Kidney (tissue), 13 donors: ENCODE measurements at regions not wholly inside any gene's neighbourhood (a gene's known extent, or its start where the extent isn't known, plus 50 kb on each side); places are given as distances from the start of the nearest gene placed in this dataset.
A peak's percentile ranks its signal among the peaks of the same experiment; 100 is the strongest.

ENCODE experiments used
- DNase-seq, 5 donors: peaks; one replicate each; pipeline ENCODE4 v3.0.0-alpha.2; 2013 to 2020
- FAIRE-seq: peaks from 2 replicates; lab custom pipeline; 2012; peaks lifted over from hg19 to GRCh38; lab: Jason Lieb, UNC
- H3K27ac ChIP-seq, 2 donors: one replicate each; pipeline ENCODE4 v1.7.0; 2013; ENCODE audit warnings: low read depth in 2 of 2, low read length in 2 of 2, inconsistent platforms in 1 of 2
- H3K27me3 ChIP-seq: one replicate; pipeline ENCODE4 v1.7.1; 2013; ENCODE audit warnings: low read length, inconsistent platforms; ENCODE audit not compliant: control insufficient read depth, insufficient read depth
- H3K36me3 ChIP-seq, 3 donors: one replicate each; pipeline versions ENCODE4 v1.7.0 to v1.7.1; 2013; ENCODE audit warnings: low read length in 3 of 3, control low read depth in 1 of 3, inconsistent platforms in 1 of 3; ENCODE audit not compliant: insufficient read depth in 3 of 3, control insufficient read depth in 2 of 3
- H3K4me1 ChIP-seq, 3 donors: one replicate each; pipeline versions ENCODE4 v1.7.0 to v1.7.1; 2013; ENCODE audit warnings: low read length in 3 of 3, inconsistent platforms in 1 of 3, low read depth in 1 of 3; ENCODE audit not compliant: control insufficient read depth in 2 of 3, insufficient read depth in 2 of 3
- H3K4me3 ChIP-seq, 3 donors: one replicate each; pipeline versions ENCODE4 v1.7.0 to v1.8.1; 2013; ENCODE audit warnings: low read length in 3 of 3, control low read depth in 1 of 3, inconsistent platforms in 1 of 3
- H3K9ac ChIP-seq, 3 donors: one replicate each; pipeline versions ENCODE4 v1.7.0 to v1.7.1; 2013; ENCODE audit warnings: low read length in 3 of 3, control low read depth in 1 of 3, inconsistent platforms in 1 of 3
- H3K9me3 ChIP-seq, 3 donors: one replicate each; pipeline versions ENCODE4 v1.7.0 to v1.7.1; 2013; ENCODE audit warnings: low read length in 3 of 3, control low read depth in 1 of 3, inconsistent platforms in 1 of 3; ENCODE audit not compliant: control insufficient read depth in 2 of 3, insufficient read depth in 1 of 3
- CTCF ChIP-seq: IDR thresholded peaks from 3 replicates; pipeline ENCODE4 v1.5.1; 2012; ENCODE audit warnings: mild to moderate bottlenecking, moderate library complexity, borderline replicate concordance; ENCODE audit not compliant: insufficient read depth; ENCODE audit errors: extremely low read depth
- intact Hi-C: fragments of 100-400 bp; cut with DNase I; formaldehyde crosslinking; loops from one replicate; pipeline ENCODE4 v1.11.1; 2022
- donor health status: control.
- donor health status: control.
- donor health status: control.
- donor health status: control.
- donor health status: control.
- donor health status: DM: yes; HTN: yes; CAD: no.
- donor health status: Normal renal cell carcinoma (clear cell type).

GRCh38 chr16:72300892-72301291 is 128.9 kb upstream of the PMFBP1 start:
- no peaks in the 10 kb centered on the region for H3K36me3 ChIP-seq
- FAIRE-seq: no peak
- no peak overlapping the region for H3K27ac ChIP-seq
- no peaks in the 10 kb centered on the region for H3K4me1 ChIP-seq
- no peak for TF ChIP-seq CTCF
- no peak overlapping the region for H3K4me3 ChIP-seq
- H3K9me3 ChIP-seq: no peaks in the 10 kb centered on the region
- peak in 4 of 5 donors; percentile 25 to 41 (median 32) for DNase-seq
- no peaks in the 10 kb centered on the region for H3K27me3 ChIP-seq
- intact Hi-C loops: no loop called here
- H3K9ac ChIP-seq: no peak overlapping the region

- DNase-seq (peak in 1 of 5 donors; percentile 7), FAIRE-seq (no peak)
- H3K27me3 ChIP-seq: no peaks in the 10 kb centered on the region
- H3K4me1 ChIP-seq: no peaks in the 10 kb centered on the region
- H3K36me3 ChIP-seq: no peaks in the 10 kb centered on the region
- no peak overlapping the region for H3K4me3 ChIP-seq
- H3K9ac ChIP-seq: no peak overlapping the region
- no peak overlapping the region for H3K27ac ChIP-seq
- H3K9me3 ChIP-seq: no peaks in the 10 kb centered on the region
- no peak for TF ChIP-seq CTCF
- intact Hi-C loops: no loop called here
These were observed 127.8 kb upstream of the PMFBP1 start for GRCh38 chr16:72299684-72300243.

GRCh38 chr16:72298961-72299360 is 127.0 kb upstream of the PMFBP1 start:
- H3K4me1 ChIP-seq: no peaks in the 10 kb centered on the region
- FAIRE-seq (no peak), DNase-seq (no peak)
- no peaks in the 10 kb centered on the region for H3K36me3 ChIP-seq
- no peak for TF ChIP-seq CTCF
- H3K27ac ChIP-seq: no peak overlapping the region
- H3K9me3 ChIP-seq: no peaks in the 10 kb centered on the region
- no peaks in the 10 kb centered on the region for H3K27me3 ChIP-seq
- no peak overlapping the region for H3K4me3 ChIP-seq
- no peak overlapping the region for H3K9ac ChIP-seq
- intact Hi-C loops: no loop called here

DNA sequence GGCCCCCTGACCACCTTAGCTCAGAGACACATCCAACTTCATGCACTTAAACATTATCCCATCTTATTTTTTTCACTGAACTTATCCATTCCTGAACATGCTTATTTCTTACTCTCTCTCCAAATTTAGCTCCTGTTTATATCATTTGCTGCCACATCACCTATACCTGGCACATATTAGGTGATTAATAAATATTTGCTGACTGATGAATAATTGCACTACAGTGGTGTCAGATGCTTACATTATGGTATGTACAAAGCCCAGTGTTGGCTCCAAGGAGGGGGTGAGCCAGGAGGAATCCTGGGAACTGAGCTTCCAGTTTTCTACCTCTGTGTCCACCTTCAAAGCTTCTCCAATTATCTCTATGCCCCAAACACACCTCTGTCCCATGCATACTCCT is 124.0 kb upstream of the PMFBP1 start:
- H3K4me3 ChIP-seq: no peak overlapping the region
- FAIRE-seq (no peak), DNase-seq (no peak)
- intact Hi-C loops: no loop called here
- H3K9ac ChIP-seq: no peak overlapping the region
- H3K9me3 ChIP-seq: no peaks in the 10 kb centered on the region
- H3K27ac ChIP-seq: no peak overlapping the region
- H3K27me3 ChIP-seq: no peaks in the 10 kb centered on the region
- no peak for TF ChIP-seq CTCF
- H3K36me3 ChIP-seq: no peaks in the 10 kb centered on the region
- no peaks in the 10 kb centered on the region for H3K4me1 ChIP-seq
